Activated T-cell treated with anti-CD3 and anti-CD28 coated beads, Interleukin-2, amount 50 U/mL, for 24 hours (primary cell): ENCODE measurements at regions not wholly inside any gene's neighbourhood (a gene's known extent, or its start where the extent isn't known, plus 50 kb on each side); places are given as distances from the start of the nearest gene placed in this dataset.

Source experiments
- DNase-seq: peaks from one replicate; pipeline ENCODE4 v3.0.0-alpha.2; 2020
- H3K27ac Mint-ChIP-seq: 2 replicates; pipeline ENCODE4 v1.8.0; 2020; ENCODE audit warnings: mild to moderate bottlenecking, mixed read lengths
- H3K27me3 Mint-ChIP-seq: 2 replicates; pipeline ENCODE4 v1.8.0; 2020; ENCODE audit warnings: mixed read lengths
- H3K36me3 Mint-ChIP-seq: 2 replicates; pipeline ENCODE4 v1.8.0; 2020; ENCODE audit warnings: low read depth, mixed read lengths
- H3K4me1 Mint-ChIP-seq: 2 replicates; pipeline ENCODE4 v1.8.0; 2020; ENCODE audit warnings: low read depth, mixed read lengths
- H3K4me3 Mint-ChIP-seq: 2 replicates; pipeline ENCODE4 v1.8.0; 2020; ENCODE audit warnings: mild to moderate bottlenecking, moderate library complexity, mixed read lengths
- H3K9me3 Mint-ChIP-seq: 2 replicates; pipeline ENCODE4 v1.8.0; 2020; ENCODE audit warnings: mixed read lengths

DNA sequence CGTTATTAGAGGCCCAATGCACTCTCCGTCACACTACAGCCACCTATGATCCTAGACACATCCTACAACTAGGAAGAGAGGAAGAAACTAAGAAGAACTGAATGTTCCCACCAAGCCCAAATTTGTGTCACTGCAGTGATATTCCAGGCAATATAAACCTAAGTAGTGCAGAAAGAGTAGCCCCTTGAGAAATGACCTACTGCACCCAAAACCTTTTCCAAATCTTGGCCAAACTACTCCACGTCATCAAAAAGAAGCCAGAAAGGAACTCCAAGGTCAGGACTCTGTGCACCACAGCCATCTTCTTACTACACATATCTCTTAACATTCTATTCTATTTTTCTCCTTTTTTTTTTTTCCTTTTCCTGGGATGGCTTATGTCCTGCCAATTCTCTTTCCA is 60.2 kb downstream of the ADAMTS1 start:
- Mint-ChIP-seq H3K36me3 (no peaks in the 10 kb centered on the region), H3K4me1 (no peaks in the 10 kb centered on the region), H3K9me3 (no peaks in the 10 kb centered on the region), H3K27ac (no peak overlapping the region), H3K4me3 (no peak overlapping the region), H3K27me3 (no peaks in the 10 kb centered on the region)
- no peak for DNase-seq

GRCh38 chr21:26783466-26784195 is 61.6 kb downstream of the ADAMTS1 start:
- H3K27ac Mint-ChIP-seq: no peak overlapping the region
- H3K36me3 Mint-ChIP-seq: no peaks in the 10 kb centered on the region
- H3K9me3 Mint-ChIP-seq: no peaks in the 10 kb centered on the region
- H3K4me1 Mint-ChIP-seq: no peaks in the 10 kb centered on the region
- H3K4me3 Mint-ChIP-seq: no peak overlapping the region
- H3K27me3 Mint-ChIP-seq: no peaks in the 10 kb centered on the region
- no peak for DNase-seq

DNA sequence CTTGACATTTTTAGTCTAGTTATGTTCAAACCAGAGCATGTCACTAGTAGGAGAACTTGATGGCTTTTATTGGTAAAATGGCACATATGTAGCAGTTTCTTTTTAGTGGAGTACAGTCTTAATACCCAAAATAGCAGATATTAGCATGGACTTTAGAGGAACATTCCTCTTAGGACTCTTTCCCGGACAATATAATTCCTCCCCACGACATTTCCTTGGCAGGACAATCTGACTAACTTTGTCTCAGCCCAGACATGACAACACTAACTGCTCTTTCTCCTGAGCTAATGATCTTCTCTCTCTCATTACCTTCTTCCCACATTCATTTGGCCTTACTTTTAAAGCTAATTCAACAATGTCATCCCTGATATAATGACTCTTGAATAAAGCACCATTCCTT is 62.5 kb downstream of the ADAMTS1 start:
- Mint-ChIP-seq H3K27me3 (no peaks in the 10 kb centered on the region), H3K27ac (no peak overlapping the region), H3K9me3 (no peaks in the 10 kb centered on the region), H3K36me3 (no peaks in the 10 kb centered on the region), H3K4me3 (no peak overlapping the region), H3K4me1 (no peaks in the 10 kb centered on the region)
- no peak for DNase-seq

- H3K4me3 Mint-ChIP-seq: no peak overlapping the region
- no peak overlapping the region for H3K27ac Mint-ChIP-seq
- no peaks in the 10 kb centered on the region for H3K9me3 Mint-ChIP-seq
- no peaks in the 10 kb centered on the region for H3K27me3 Mint-ChIP-seq
- no peak for DNase-seq
- no peaks in the 10 kb centered on the region for H3K4me1 Mint-ChIP-seq
- H3K36me3 Mint-ChIP-seq: no peaks in the 10 kb centered on the region
These were observed 62.9 kb downstream of the ADAMTS1 start for GRCh38 chr21:26782331-26782730.

DNA sequence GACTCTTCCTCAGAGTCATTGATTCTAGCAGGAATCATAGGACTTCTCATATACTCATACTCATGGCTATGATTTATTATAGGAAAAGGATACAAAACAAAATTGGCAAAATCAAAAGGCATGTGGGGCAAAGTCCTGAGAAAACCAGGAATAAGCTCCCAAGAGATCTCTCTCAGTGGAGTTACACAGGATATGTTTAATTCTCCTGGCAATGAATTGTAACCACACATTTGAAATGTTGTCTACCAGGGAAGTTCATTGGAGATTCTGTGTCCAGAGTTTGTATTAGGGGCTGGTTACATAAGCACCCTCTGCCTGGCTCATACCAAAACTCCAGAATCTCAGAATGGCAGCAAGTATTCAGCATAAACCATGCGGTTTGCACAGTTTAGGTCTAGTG is 63.9 kb downstream of the ADAMTS1 start:
- Mint-ChIP-seq H3K27ac (no peak overlapping the region), H3K9me3 (no peaks in the 10 kb centered on the region), H3K4me3 (no peak overlapping the region), H3K27me3 (no peaks in the 10 kb centered on the region), H3K4me1 (no peaks in the 10 kb centered on the region), H3K36me3 (no peaks in the 10 kb centered on the region)
- DNase-seq: no peak

- no peaks in the 10 kb centered on the region for H3K27me3 Mint-ChIP-seq
- H3K4me3 Mint-ChIP-seq: no peak overlapping the region
- H3K36me3 Mint-ChIP-seq: no peaks in the 10 kb centered on the region
- DNase-seq: no peak
- H3K9me3 Mint-ChIP-seq: no peaks in the 10 kb centered on the region
- H3K4me1 Mint-ChIP-seq: no peaks in the 10 kb centered on the region
- no peak overlapping the region for H3K27ac Mint-ChIP-seq
These were observed 68.0 kb downstream of the ADAMTS1 start for GRCh38 chr21:26777166-26777565.

DNA sequence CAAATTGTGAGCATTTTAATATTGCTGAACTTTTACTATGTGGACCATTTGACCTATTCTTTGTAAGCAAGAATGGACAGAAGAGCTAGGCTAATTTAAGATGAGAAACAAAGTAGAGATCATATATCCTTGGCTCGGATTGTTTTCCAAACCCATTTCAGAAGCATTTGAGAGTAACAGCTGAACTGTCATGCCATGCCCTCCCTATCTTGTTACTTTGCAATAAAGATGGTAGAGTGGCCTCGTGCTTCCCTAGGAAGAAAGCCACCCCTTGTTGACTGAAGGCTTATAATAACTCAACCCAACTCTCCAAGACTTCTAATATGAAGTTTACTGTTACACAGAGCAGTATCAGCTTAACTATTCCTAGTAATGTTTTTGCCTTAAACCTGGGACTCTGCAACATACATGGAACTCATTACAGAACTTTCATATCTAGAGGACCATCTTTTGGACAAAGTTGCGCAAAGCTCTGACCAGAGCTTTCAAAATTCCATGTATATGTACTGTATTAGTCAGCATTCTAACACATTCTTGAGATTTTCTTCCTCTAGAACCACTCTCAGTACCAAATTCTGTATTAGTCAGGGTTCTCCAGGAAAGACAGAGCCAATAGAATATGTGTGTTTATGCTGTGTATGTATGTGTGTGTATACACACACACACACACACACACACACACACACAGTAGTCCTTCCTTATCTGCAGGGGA is 68.7 kb downstream of the ADAMTS1 start:
- no peaks in the 10 kb centered on the region for H3K9me3 Mint-ChIP-seq
- DNase-seq: no peak
- no peaks in the 10 kb centered on the region for H3K27me3 Mint-ChIP-seq
- H3K27ac Mint-ChIP-seq: no peak overlapping the region
- no peaks in the 10 kb centered on the region for H3K36me3 Mint-ChIP-seq
- no peaks in the 10 kb centered on the region for H3K4me1 Mint-ChIP-seq
- no peak overlapping the region for H3K4me3 Mint-ChIP-seq

DNA sequence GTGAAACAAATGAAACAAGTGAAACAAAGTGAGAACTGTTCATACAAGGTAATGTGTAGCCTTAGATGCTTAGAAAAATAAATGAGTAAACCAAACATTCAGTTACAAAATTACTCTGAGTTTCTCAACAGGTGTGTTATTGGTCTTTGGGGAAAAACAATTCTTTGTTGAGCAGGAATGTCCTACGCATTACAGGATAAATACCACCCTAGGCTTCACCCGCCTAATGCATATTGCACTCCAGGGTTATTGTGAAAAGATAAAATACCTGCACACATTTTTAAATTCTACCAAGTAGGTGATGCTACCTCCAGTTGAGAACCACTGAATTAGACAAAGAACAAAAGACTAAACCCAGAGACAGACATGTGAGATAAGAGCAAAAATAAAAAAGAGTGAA is 72.2 kb downstream of the ADAMTS1 start:
- H3K9me3 Mint-ChIP-seq: no peaks in the 10 kb centered on the region
- H3K36me3 Mint-ChIP-seq: no peaks in the 10 kb centered on the region
- no peak overlapping the region for H3K27ac Mint-ChIP-seq
- no peaks in the 10 kb centered on the region for H3K27me3 Mint-ChIP-seq
- no peak for DNase-seq
- no peak overlapping the region for H3K4me3 Mint-ChIP-seq
- no peaks in the 10 kb centered on the region for H3K4me1 Mint-ChIP-seq

DNA sequence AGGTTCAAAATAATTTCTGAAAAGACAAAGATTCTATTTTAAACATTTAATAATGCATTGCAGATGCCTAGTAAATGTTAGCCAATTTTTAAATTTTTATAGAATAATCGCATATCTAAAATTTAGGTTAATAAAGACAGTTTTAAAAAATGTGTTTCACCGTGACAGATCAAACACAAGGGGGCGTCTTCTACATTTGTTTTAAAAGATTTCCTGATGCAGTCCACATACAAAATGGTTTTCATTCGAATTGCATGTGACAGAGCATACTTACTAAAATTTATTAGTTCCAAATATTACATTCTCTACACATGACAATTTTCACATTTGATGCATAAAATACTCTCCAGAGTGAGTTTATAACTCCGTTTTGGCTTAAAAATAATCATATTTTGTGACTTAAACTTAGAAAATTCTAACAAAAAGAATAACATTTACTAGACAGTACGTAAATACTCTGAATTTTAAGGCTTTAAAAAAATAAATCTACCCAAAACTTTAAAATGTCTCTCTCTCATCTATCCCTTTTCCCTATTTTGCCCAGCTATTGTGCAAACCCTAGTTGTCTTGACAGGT is 75.5 kb downstream of the ADAMTS1 start:
- Mint-ChIP-seq H3K36me3 (no peaks in the 10 kb centered on the region), H3K4me3 (no peak overlapping the region), H3K27ac (no peak overlapping the region), H3K4me1 (no peaks in the 10 kb centered on the region), H3K27me3 (no peaks in the 10 kb centered on the region), H3K9me3 (no peaks in the 10 kb centered on the region)
- no peak for DNase-seq

GRCh38 chr21:26766826-26767325 is 78.3 kb downstream of the ADAMTS1 start:
- H3K4me1 Mint-ChIP-seq: no peaks in the 10 kb centered on the region

DNA sequence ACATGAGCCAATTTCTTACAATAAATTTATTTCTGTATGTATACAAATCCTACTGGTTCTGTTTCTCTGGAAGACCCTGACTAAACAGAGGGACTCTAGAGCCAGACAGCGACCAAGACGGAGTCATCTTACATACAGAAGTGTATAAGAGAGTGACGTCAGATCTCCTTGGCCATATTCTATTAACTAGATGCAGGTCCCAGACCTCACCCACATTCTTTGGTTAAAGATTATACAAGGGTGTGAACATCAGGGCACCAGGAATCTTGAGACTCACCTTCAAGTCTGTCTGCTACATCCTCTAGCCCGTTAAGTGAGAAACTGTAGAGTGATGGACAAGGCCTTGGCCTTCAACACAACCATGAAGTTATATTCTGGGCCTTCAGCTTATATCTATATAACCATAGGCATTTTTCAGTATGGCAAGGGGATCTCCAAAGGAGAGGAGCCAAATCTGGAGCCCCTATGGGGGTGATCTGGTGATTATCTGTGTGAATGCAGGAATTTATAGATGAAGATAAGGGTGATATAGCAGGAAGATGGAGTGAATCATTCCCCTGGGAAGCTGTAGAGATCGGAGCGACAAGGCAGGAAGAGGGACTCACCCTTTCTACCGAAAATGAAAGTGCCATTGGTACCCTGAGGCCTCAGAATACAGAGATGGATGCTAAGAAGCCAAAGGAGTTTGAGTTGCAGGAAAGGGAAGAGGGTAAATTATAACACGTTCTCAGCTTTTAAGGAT is 83.9 kb downstream of the ADAMTS1 start:
- no peak overlapping the region for H3K27ac Mint-ChIP-seq
- H3K4me3 Mint-ChIP-seq: no peak overlapping the region
- no peak for DNase-seq
- H3K36me3 Mint-ChIP-seq: no peaks in the 10 kb centered on the region
- H3K9me3 Mint-ChIP-seq: no peaks in the 10 kb centered on the region
- H3K4me1 Mint-ChIP-seq: no peaks in the 10 kb centered on the region
- no peaks in the 10 kb centered on the region for H3K27me3 Mint-ChIP-seq

More at GRCh38 chr21:26766826-26767325, 78.3 kb downstream of the ADAMTS1 start:
- H3K27ac Mint-ChIP-seq: no peak overlapping the region
- no peaks in the 10 kb centered on the region for H3K27me3 Mint-ChIP-seq
- H3K36me3 Mint-ChIP-seq: no peaks in the 10 kb centered on the region
- H3K9me3 Mint-ChIP-seq: no peaks in the 10 kb centered on the region
- H3K4me3 Mint-ChIP-seq: no peak overlapping the region
- no peak for DNase-seq

GRCh38 chr21:26759731-26760130 is 85.5 kb downstream of the ADAMTS1 start:
- Mint-ChIP-seq H3K4me1 (no peaks in the 10 kb centered on the region), H3K36me3 (no peaks in the 10 kb centered on the region), H3K4me3 (no peak overlapping the region), H3K27ac (no peak overlapping the region), H3K9me3 (no peaks in the 10 kb centered on the region), H3K27me3 (no peaks in the 10 kb centered on the region)
- DNase-seq: no peak

GRCh38 chr21:26758083-26758880 is 86.9 kb downstream of the ADAMTS1 start:
- no peaks in the 10 kb centered on the region for H3K36me3 Mint-ChIP-seq
- no peaks in the 10 kb centered on the region for H3K9me3 Mint-ChIP-seq
- no peaks in the 10 kb centered on the region for H3K27me3 Mint-ChIP-seq
- no peak overlapping the region for H3K4me3 Mint-ChIP-seq
- no peak for DNase-seq
- H3K4me1 Mint-ChIP-seq: no peaks in the 10 kb centered on the region
- no peak overlapping the region for H3K27ac Mint-ChIP-seq
